ENCODE measurements at regions not wholly inside any gene's neighbourhood (a gene's known extent, or its start where the extent isn't known, plus 50 kb on each side); places are given as distances from the start of the nearest gene placed in this dataset.
A peak's percentile ranks its signal among the peaks of the same experiment; 100 is the strongest.

- H3K9me3 Mint-ChIP-seq = no peaks in the 10 kb centered on the region
- intact Hi-C loops (cut with micrococcal nuclease) = no loop called here
- no peak overlapping the region for H3K4me3 Mint-ChIP-seq
- H3K27ac Mint-ChIP-seq = no peak overlapping the region
- CTCF ChIA-PET = interaction anchor here (0.7 to 1.2 kb wide), 2 partner anchors 12 to 23 kb away, joined by 3 to 4 read pairs; no protein-coding TSS in a partner anchor
- no peaks in the 10 kb centered on the region for H3K4me1 Mint-ChIP-seq (ENCODE audit: low read depth)
- no peak for DNase-seq
- POLR2A ChIA-PET = no interaction called here
- H3K36me3 Mint-ChIP-seq = no peaks in the 10 kb centered on the region
- no peaks in the 10 kb centered on the region for H3K27me3 Mint-ChIP-seq
These were observed 110.3 kb upstream of the PTPN13 start for GRCh38 chr4:86483773-86484172.

GRCh38 chr4:86484241-86484640 lies 109.9 kb upstream of the PTPN13 start:
- intact Hi-C loops (cut with micrococcal nuclease) = no loop called here
- H3K9me3 Mint-ChIP-seq = no peaks in the 10 kb centered on the region
- H3K36me3 Mint-ChIP-seq = no peaks in the 10 kb centered on the region
- H3K4me1 Mint-ChIP-seq (ENCODE audit: low read depth) = no peaks in the 10 kb centered on the region
- H3K27ac Mint-ChIP-seq = no peak overlapping the region
- ChIA-PET POLR2A (no interaction called here), CTCF (interaction anchor here (1.2 to 1.8 kb wide), 2 partner anchors 12 to 15 kb away, joined by 4 to 5 read pairs; no protein-coding TSS in a partner anchor)
- H3K27me3 Mint-ChIP-seq = no peaks in the 10 kb centered on the region
- H3K4me3 Mint-ChIP-seq = no peak overlapping the region
- no peak for DNase-seq

DNA sequence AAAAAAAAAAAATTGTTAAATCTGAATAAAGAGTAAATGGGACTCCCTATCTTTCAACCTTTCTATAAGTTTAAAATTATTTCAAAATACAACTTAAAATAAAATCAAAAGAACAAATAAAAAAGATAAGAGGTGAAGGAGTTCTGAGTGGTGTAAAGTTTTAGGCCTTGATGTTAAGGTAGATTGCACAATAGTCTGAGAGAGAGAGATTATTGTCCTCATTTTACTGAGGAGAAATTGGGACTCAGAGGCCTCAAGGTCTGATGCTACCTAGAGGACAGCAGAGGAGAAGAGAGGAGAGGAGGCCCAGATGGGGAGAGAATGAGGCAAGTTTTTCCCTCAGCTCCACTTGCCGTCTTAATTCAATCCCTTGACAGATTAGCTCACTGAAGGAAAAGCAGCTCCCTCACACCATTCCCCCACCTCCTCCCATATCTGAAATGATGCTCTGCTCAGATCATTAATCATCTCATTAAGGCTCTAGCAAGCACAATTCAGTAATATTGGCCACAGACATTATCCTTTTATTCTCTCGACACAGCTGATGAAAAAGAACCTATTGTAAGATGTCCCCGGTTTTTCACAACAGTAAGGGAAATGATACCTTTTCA lies 106.3 kb upstream of the PTPN13 start:
- Mint-ChIP-seq H3K36me3 (no peaks in the 10 kb centered on the region), H3K27ac (no peak overlapping the region), H3K27me3 (no peaks in the 10 kb centered on the region), H3K4me1 (ENCODE audit: low read depth) (no peaks in the 10 kb centered on the region), H3K4me3 (no peak overlapping the region), H3K9me3 (no peaks in the 10 kb centered on the region)
- DNase-seq = no peak
- CTCF ChIA-PET = interaction anchor here (1.2 to 4.5 kb wide), 2 partner anchors 8 to 11 kb away, joined by 6 to 23 read pairs; no protein-coding TSS in a partner anchor
- intact Hi-C loops (cut with micrococcal nuclease) = no loop called here
- POLR2A ChIA-PET = no interaction called here

DNA sequence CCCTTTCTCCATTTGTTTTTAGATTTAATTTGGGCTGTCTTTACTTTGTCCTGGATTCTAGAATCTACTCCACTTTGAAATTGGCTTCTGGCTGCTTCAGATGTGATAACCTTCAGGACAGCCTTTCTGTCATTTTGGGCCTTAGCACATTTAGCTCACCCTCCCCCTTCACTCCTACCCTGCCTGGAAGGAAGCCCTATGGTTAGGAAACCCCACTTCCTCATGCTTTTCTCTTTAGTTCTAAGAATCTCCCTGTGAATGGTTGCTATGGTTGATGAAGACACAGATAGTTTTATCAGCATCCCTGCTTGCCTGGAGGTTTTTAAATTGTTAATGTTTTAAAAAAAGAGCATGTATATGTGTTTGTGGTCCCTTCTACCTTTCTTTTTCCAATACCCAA lies 100.7 kb upstream of the PTPN13 start:
- Mint-ChIP-seq H3K36me3 (no peaks in the 10 kb centered on the region), H3K4me3 (no peak overlapping the region), H3K27me3 (no peaks in the 10 kb centered on the region), H3K9me3 (no peaks in the 10 kb centered on the region), H3K4me1 (ENCODE audit: low read depth) (no peaks in the 10 kb centered on the region), H3K27ac (no peak overlapping the region)
- intact Hi-C loops (cut with micrococcal nuclease) = no loop called here
- POLR2A ChIA-PET = no interaction called here
- CTCF ChIA-PET = interaction anchor here (0.9 to 1.2 kb wide), 2 partner anchors 8 to 404 kb away, joined by 3 read pairs; no protein-coding TSS in a partner anchor
- no peak for DNase-seq

GRCh38 chr4:86496094-86497080 lies 97.7 kb upstream of the PTPN13 start:
- CTCF ChIA-PET = interaction anchor here (0.6 to 4.8 kb wide), 38 partner anchors 7 to 1762 kb away, joined by 3 to 64 read pairs (median 4); partner anchors contain the start of genes C4orf36 and PTPN13
- intact Hi-C loops (cut with micrococcal nuclease) = loop anchor here (5.0 kb wide), 1 partner anchor 96 kb away; the partner anchor contains the start of gene PTPN13
- Mint-ChIP-seq H3K36me3 (no peaks in the 10 kb centered on the region), H3K27me3 (peaks cover 1% of the 10 kb centered on the region), H3K4me1 (ENCODE audit: low read depth) (no peaks in the 10 kb centered on the region), H3K4me3 (no peak overlapping the region), H3K9me3 (no peaks in the 10 kb centered on the region), H3K27ac (no peak overlapping the region)
- POLR2A ChIA-PET = no interaction called here
- DNase-seq = peak; percentile 27

DNA sequence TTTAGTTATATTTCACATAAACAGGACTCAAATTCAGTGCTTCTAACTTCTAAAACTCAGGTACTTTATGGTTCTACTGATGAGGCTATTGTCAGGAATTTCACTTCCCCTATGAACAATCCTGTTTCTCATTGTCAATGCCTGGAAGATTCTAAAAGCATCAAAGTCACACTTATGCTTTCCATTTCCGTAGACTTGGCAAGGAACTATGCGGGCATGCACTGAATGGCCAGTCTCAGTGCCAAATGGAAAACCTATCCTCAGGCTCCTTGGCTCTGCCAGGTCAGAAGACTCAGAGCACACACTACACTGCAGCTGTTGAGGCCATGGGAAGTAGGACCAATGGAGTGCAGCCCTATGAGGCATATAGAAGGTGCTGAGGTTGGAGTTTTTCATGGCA lies 97.0 kb upstream of the PTPN13 start:
- no peaks in the 10 kb centered on the region for H3K36me3 Mint-ChIP-seq
- no peak overlapping the region for H3K27ac Mint-ChIP-seq
- POLR2A ChIA-PET = no interaction called here
- no peaks in the 10 kb centered on the region for H3K9me3 Mint-ChIP-seq
- intact Hi-C loops (cut with micrococcal nuclease) = loop anchor here (5.0 kb wide), 1 partner anchor 95 kb away; the partner anchor contains the start of gene PTPN13
- no peaks in the 10 kb centered on the region for H3K4me1 Mint-ChIP-seq (ENCODE audit: low read depth)
- DNase-seq = no peak
- no peak overlapping the region for H3K4me3 Mint-ChIP-seq
- CTCF ChIA-PET = interaction anchor here (0.7 to 4.8 kb wide), 16 partner anchors 8 to 425 kb away, joined by 3 to 64 read pairs (median 5); partner anchors contain the start of genes C4orf36 and PTPN13
- peaks cover 1% of the 10 kb centered on the region for H3K27me3 Mint-ChIP-seq

DNA sequence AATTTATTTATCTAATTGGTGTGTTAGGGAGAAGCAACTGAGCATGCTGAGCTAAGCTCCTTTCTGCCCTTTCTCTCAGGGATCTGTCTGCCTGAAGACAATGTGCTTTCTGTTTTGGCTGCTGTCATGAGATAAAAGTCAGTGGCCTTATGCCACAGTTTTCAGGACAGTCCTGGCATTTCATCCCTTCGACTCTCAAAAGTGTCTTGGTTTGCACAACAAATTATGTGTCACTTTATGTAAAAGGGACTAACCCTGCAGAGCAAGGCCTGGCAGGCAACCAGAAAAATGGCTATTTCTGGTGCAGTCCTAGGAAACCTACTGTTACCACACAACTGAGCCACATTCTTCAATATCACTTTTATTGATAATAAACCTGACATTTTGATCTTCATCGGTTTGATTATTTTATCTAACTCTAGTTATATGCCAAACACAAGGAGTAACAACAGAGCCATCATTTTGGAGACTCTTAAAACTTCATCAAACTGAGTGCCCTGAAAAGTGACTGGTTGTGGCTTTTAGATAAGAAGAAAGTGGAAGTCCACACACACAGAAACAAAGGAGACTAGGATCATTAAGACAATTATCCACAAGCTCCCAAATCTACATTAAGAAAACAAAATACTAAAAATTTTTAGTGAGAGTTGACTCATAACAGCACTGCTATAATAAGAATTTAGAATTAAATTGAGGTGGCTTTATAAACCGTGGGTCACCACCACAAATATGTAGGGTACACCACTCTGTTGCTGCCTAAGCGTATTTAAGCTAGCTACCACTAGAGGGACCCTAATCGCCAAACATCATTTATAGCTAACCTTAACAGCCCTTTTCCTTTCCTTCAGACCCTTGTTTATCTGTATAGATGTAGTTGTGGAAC lies 95.9 kb upstream of the PTPN13 start:
- Mint-ChIP-seq H3K27me3 (peaks cover 1% of the 10 kb centered on the region), H3K4me3 (no peak overlapping the region), H3K27ac (no peak overlapping the region), H3K4me1 (ENCODE audit: low read depth) (no peaks in the 10 kb centered on the region), H3K36me3 (no peaks in the 10 kb centered on the region), H3K9me3 (no peaks in the 10 kb centered on the region)
- POLR2A ChIA-PET = interaction anchor here (0.8 kb wide), 1 partner anchor 406 kb away, joined by 3 read pairs; no protein-coding TSS in a partner anchor
- DNase-seq = no peak
- CTCF ChIA-PET = interaction anchor here (0.6 to 4.8 kb wide), 40 partner anchors 9 to 594 kb away, joined by 3 to 64 read pairs (median 5); partner anchors contain the start of genes C4orf36 and PTPN13
- intact Hi-C loops (cut with micrococcal nuclease) = loop anchor here (1.0 to 5.0 kb wide), 3 partner anchors 94 to 739 kb away; partner anchors contain the start of gene PTPN13

- intact Hi-C loops (cut with micrococcal nuclease) = loop anchor here (1.0 to 5.0 kb wide), 3 partner anchors 93 to 738 kb away; partner anchors contain the start of gene PTPN13
- Mint-ChIP-seq H3K4me1 (ENCODE audit: low read depth) (no peaks in the 10 kb centered on the region), H3K27me3 (peaks cover 1% of the 10 kb centered on the region), H3K27ac (no peak overlapping the region), H3K4me3 (no peak overlapping the region), H3K9me3 (no peaks in the 10 kb centered on the region), H3K36me3 (no peaks in the 10 kb centered on the region)
- POLR2A ChIA-PET = interaction anchor here (0.8 kb wide), 1 partner anchor 405 kb away, joined by 3 read pairs; no protein-coding TSS in a partner anchor
- CTCF ChIA-PET = interaction anchor here (0.8 to 4.8 kb wide), 37 partner anchors 8 to 593 kb away, joined by 3 to 64 read pairs (median 5); partner anchors contain the start of genes C4orf36 and PTPN13
- DNase-seq = no peak
These were observed 95.3 kb upstream of the PTPN13 start for GRCh38 chr4:86498863-86499166.

DNA sequence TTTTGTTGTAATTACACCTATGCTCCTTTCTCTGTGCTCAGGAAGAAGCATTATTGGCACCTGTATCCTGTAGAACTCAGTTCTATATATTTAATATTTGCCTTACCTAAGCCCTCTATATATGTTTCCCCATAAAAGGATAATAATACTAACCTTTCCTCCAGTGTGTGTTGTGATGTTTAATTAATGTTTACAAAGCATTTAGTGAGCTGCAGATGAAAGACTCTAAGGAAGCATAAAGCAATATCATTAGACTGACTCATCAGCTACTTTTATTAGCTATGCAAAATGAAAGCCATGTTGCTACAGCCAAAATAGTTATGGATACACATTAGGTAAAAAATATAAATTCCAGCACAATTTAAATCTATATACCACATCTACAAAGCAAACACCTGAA lies 93.6 kb upstream of the PTPN13 start:
- no peaks in the 10 kb centered on the region for H3K36me3 Mint-ChIP-seq
- intact Hi-C loops (cut with micrococcal nuclease) = no loop called here
- H3K27ac Mint-ChIP-seq = no peak overlapping the region
- H3K9me3 Mint-ChIP-seq = no peaks in the 10 kb centered on the region
- DNase-seq = no peak
- H3K4me1 Mint-ChIP-seq (ENCODE audit: low read depth) = no peaks in the 10 kb centered on the region
- H3K27me3 Mint-ChIP-seq = peaks cover 6% of the 10 kb centered on the region
- no peak overlapping the region for H3K4me3 Mint-ChIP-seq
- ChIA-PET CTCF (interaction anchor here (0.6 to 3.6 kb wide), 8 partner anchors 11 to 985 kb away, joined by 3 to 23 read pairs (median 6); no protein-coding TSS in a partner anchor), POLR2A (no interaction called here)

GRCh38 chr4:86502081-86502480 lies 92.0 kb upstream of the PTPN13 start:
- Mint-ChIP-seq H3K36me3 (no peaks in the 10 kb centered on the region), H3K27me3 (peaks cover 6% of the 10 kb centered on the region), H3K4me1 (ENCODE audit: low read depth) (no peaks in the 10 kb centered on the region), H3K4me3 (no peak overlapping the region), H3K27ac (no peak overlapping the region), H3K9me3 (no peaks in the 10 kb centered on the region)
- ChIA-PET POLR2A (no interaction called here), CTCF (interaction anchor here (1.5 kb wide), 1 partner anchor 20 kb away, joined by 5 read pairs; no protein-coding TSS in a partner anchor)
- intact Hi-C loops (cut with micrococcal nuclease) = no loop called here
- DNase-seq = no peak

DNA sequence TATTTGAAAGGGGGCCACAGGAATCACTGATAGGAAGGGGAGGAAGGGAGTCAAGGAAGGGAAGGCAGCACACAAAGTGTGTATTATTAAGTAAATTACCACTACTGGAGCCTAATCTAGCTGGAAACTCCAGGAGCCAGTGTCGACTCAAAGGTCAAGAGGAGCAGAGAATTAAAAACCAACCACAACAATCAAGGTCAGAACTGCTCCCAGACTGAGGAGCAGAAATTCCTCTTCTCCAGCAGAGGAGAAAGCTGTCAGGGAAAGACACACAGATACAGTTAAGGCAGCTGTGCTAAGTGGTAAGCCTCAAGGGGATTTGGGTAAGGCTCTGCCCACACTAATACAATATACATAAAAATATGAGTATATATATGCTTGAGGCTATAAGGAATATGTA lies 87.5 kb upstream of the PTPN13 start:
- CTCF ChIA-PET = interaction anchor here (0.5 to 2.5 kb wide), 3 partner anchors 8 to 23 kb away, joined by 3 to 14 read pairs (median 12); no protein-coding TSS in a partner anchor
- no peak overlapping the region for H3K27ac Mint-ChIP-seq
- H3K36me3 Mint-ChIP-seq = no peaks in the 10 kb centered on the region
- DNase-seq = no peak
- H3K4me3 Mint-ChIP-seq = no peak overlapping the region
- intact Hi-C loops (cut with micrococcal nuclease) = no loop called here
- peaks cover 5% of the 10 kb centered on the region for H3K27me3 Mint-ChIP-seq
- peaks cover 4% of the 10 kb centered on the region for H3K4me1 Mint-ChIP-seq (ENCODE audit: low read depth)
- H3K9me3 Mint-ChIP-seq = no peaks in the 10 kb centered on the region
- POLR2A ChIA-PET = no interaction called here
